ENCODE measurements at regions not wholly inside any gene's neighbourhood (a gene's known extent, or its start where the extent isn't known, plus 50 kb on each side); places are given as distances from the start of the nearest gene placed in this dataset.

DNA sequence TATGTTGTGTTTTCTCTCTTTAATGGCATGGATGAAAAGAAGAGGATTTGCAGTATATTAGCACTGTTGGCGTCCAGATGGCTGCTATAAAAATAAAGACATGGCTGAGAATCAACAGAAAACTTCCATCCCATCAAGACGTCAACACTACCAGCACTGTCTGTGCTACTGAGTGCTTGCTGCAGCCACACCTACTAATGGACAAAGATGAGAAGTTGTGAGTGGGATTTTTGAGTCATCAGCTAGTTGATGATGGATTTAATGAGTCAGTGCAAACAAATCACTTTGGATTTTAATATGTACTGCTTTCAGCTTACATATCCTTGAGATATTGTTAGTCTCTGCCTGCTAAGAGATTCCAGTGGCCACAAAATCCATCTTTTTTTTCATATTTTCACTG is 631.0 kb upstream of the ANKRD30A start:
- WGBS, 2 donors = 79 to 81% methylated on average over 2 of the region's 2 CpGs
- Histone ChIP-seq H3K4me3 (no peak overlapping the region), H3K27me3 (ENCODE audit: control insufficient read depth in 3 of 3, insufficient read depth in 3 of 3, low read length in 2 of 3) (no peaks in the 10 kb centered on the region), H3K9me3 (ENCODE audit: control insufficient read depth in 4 of 4, insufficient read depth in 3 of 4, low read length in 3 of 4) (no peaks in the 10 kb centered on the region), H3K4me1 (ENCODE audit: control insufficient read depth in 5 of 5, insufficient read depth in 5 of 5, low read length in 5 of 5) (peaks cover 0 to 7% (median 0%) of the 10 kb centered on the region in 5 donors), H3K36me3 (ENCODE audit: control insufficient read depth in 4 of 4, insufficient read depth in 4 of 4, low read length in 4 of 4) (no peaks in the 10 kb centered on the region), H3K9ac (ENCODE audit: insufficient read depth in 1 of 2, low read length in 2 of 2) (no peak overlapping the region), H3K27ac (ENCODE audit: low read depth in 1 of 2, low read length in 1 of 2) (peak overlapping the region in 1 of 2 donors; percentile 33)
- no peak for DNase-seq
- TF ChIP-seq, protein P1, sequence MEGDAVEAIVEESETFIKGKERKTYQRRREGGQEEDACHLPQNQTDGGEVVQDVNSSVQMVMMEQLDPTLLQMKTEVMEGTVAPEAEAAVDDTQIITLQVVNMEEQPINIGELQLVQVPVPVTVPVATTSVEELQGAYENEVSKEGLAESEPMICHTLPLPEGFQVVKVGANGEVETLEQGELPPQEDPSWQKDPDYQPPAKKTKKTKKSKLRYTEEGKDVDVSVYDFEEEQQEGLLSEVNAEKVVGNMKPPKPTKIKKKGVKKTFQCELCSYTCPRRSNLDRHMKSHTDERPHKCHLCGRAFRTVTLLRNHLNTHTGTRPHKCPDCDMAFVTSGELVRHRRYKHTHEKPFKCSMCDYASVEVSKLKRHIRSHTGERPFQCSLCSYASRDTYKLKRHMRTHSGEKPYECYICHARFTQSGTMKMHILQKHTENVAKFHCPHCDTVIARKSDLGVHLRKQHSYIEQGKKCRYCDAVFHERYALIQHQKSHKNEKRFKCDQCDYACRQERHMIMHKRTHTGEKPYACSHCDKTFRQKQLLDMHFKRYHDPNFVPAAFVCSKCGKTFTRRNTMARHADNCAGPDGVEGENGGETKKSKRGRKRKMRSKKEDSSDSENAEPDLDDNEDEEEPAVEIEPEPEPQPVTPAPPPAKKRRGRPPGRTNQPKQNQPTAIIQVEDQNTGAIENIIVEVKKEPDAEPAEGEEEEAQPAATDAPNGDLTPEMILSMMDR (IDR thresholded peaks at IDR 0.05; ENCODE audit: control extremely low read depth, extremely low read depth) = no peak
- ATAC-seq (ENCODE audit: insufficient read depth, low FRiP score) = no peak

DNA sequence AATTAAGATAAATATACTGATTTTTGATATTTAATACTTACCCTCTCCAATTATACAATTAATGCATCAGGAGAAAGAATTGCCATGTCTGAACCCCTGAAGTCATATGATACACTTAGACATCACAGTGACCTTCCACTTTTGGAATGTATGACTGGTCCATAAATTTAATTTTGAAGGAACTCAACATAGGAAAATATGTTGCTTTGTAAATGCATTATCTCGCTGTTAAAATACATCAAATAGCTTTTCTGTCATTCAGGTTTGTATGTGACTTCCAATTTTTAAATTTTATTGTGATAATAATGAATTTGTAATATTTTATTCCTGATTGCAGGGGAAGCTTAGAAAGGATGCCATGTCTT is 631.9 kb upstream of the ANKRD30A start:
- 81% methylated on average over 1 of the region's 1 CpG for WGBS, 2 donors
- no peak overlapping the region for H3K27ac ChIP-seq (ENCODE audit: low read depth in 1 of 2, low read length in 1 of 2)
- ATAC-seq (ENCODE audit: insufficient read depth, low FRiP score) (no peak), DNase-seq (no peak)
- no peak overlapping the region for H3K4me3 ChIP-seq
- no peak overlapping the region for H3K9ac ChIP-seq (ENCODE audit: insufficient read depth in 1 of 2, low read length in 2 of 2)
- H3K36me3 ChIP-seq (ENCODE audit: control insufficient read depth in 4 of 4, insufficient read depth in 4 of 4, low read length in 4 of 4) = no peaks in the 10 kb centered on the region
- no peaks in the 10 kb centered on the region for H3K27me3 ChIP-seq (ENCODE audit: control insufficient read depth in 3 of 3, insufficient read depth in 3 of 3, low read length in 2 of 3)
- H3K4me1 ChIP-seq (ENCODE audit: control insufficient read depth in 5 of 5, insufficient read depth in 5 of 5, low read length in 5 of 5) = peaks cover 0 to 7% (median 0%) of the 10 kb centered on the region in 5 donors
- TF ChIP-seq, protein P1 (IDR thresholded peaks at IDR 0.05; ENCODE audit: control extremely low read depth, extremely low read depth) = no peak
- no peaks in the 10 kb centered on the region for H3K9me3 ChIP-seq (ENCODE audit: control insufficient read depth in 4 of 4, insufficient read depth in 3 of 4, low read length in 3 of 4)

GRCh38 chr10:36492590-36493515 is 632.5 kb upstream of the ANKRD30A start:
- Histone ChIP-seq H3K27me3 (ENCODE audit: control insufficient read depth in 3 of 3, insufficient read depth in 3 of 3, low read length in 2 of 3) (no peaks in the 10 kb centered on the region), H3K36me3 (ENCODE audit: control insufficient read depth in 4 of 4, insufficient read depth in 4 of 4, low read length in 4 of 4) (no peaks in the 10 kb centered on the region), H3K9me3 (ENCODE audit: control insufficient read depth in 4 of 4, insufficient read depth in 3 of 4, low read length in 3 of 4) (no peaks in the 10 kb centered on the region), H3K9ac (ENCODE audit: insufficient read depth in 1 of 2, low read length in 2 of 2) (no peak overlapping the region), H3K4me1 (ENCODE audit: control insufficient read depth in 5 of 5, insufficient read depth in 5 of 5, low read length in 5 of 5) (peaks cover 0 to 7% (median 0%) of the 10 kb centered on the region in 5 donors), H3K4me3 (no peak overlapping the region), H3K27ac (ENCODE audit: low read depth in 1 of 2, low read length in 1 of 2) (no peak overlapping the region)
- TF ChIP-seq, protein P1 (IDR thresholded peaks at IDR 0.05; ENCODE audit: control extremely low read depth, extremely low read depth) = no peak
- WGBS, 2 donors = 69 to 83% methylated on average over 4 of the region's 4 CpGs
- ATAC-seq (ENCODE audit: insufficient read depth, low FRiP score) = no peak
- peak in 1 of 3 donors; percentile 20 for DNase-seq
